ENCODE measurements at regions not wholly inside any gene's neighbourhood (a gene's known extent, or its start where the extent isn't known, plus 50 kb on each side); places are given as distances from the start of the nearest gene placed in this dataset.

GRCh38 chr14:48490756-48491155 is 815.4 kb upstream of the MDGA2 start:
- TF ChIP-seq, protein P1, sequence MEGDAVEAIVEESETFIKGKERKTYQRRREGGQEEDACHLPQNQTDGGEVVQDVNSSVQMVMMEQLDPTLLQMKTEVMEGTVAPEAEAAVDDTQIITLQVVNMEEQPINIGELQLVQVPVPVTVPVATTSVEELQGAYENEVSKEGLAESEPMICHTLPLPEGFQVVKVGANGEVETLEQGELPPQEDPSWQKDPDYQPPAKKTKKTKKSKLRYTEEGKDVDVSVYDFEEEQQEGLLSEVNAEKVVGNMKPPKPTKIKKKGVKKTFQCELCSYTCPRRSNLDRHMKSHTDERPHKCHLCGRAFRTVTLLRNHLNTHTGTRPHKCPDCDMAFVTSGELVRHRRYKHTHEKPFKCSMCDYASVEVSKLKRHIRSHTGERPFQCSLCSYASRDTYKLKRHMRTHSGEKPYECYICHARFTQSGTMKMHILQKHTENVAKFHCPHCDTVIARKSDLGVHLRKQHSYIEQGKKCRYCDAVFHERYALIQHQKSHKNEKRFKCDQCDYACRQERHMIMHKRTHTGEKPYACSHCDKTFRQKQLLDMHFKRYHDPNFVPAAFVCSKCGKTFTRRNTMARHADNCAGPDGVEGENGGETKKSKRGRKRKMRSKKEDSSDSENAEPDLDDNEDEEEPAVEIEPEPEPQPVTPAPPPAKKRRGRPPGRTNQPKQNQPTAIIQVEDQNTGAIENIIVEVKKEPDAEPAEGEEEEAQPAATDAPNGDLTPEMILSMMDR (IDR thresholded peaks at IDR 0.05; ENCODE audit: extremely low read depth, missing control alignments): no peak
- DNase-seq (ENCODE audit: low spot score): no peak

DNA sequence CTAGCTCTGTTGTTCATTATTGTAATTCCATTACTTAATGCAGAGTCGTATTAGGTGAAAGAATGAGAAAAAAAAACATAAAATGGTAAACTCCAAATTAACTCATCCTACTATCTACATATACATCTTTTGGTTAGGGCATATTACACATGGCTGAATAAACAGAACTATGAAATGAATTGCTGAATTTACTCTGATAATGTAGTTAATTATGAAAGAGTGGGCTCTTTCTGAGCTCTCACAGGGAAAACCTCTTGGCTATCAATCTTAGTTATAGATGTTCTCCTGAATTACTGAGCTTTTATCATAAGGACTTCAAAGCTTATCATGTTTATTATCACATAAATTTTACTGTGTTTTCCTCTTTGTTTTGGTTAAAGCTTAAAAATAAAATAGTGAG is 798.5 kb upstream of the MDGA2 start:
- TF ChIP-seq, protein P1 (IDR thresholded peaks at IDR 0.05; ENCODE audit: extremely low read depth, missing control alignments): no peak
- DNase-seq (ENCODE audit: low spot score): no peak

DNA sequence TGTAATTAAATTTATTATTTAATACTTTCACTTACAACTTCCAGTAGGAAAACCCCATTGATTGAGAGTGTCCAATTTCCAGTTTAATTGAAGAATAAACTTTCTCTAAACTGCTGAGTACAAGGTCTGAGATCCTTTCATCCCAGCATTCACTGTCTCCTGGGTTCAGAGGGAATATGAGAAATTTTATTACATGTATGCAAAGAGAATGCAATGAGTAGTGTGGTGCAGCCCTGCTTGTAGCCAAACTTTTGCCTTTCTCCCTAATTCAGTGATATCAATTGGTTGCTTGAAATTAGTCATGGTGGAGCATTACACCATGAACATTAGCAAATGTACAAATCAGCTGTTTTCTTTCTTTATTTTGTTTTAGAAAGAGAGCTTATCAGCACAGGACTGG is 780.6 kb upstream of the MDGA2 start:
- TF ChIP-seq, protein P1 (IDR thresholded peaks at IDR 0.05; ENCODE audit: extremely low read depth, missing control alignments): no peak
- no peak for DNase-seq (ENCODE audit: low spot score)

DNA sequence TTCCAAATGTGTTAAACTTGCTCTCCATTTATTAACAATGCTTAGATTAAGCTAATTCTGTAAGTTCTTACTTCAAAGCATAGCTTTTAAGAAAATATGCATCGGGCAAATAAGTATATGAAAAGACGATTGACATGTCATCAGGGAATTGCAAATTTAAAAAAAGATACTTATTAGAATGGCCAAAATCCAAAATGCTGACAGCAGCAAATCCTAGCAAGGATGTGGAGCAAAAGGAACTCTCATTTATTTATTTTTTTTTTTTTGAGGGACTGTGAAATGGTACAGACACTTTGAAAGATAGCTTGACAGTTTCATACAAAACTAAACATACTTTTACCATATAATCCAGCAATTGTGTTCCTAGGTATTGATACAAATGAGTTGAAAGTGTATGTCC is 779.5 kb upstream of the MDGA2 start:
- no peak for DNase-seq (ENCODE audit: low spot score)
- TF ChIP-seq, protein P1 (IDR thresholded peaks at IDR 0.05; ENCODE audit: extremely low read depth, missing control alignments): no peak

- DNase-seq (ENCODE audit: low spot score): no peak
- TF ChIP-seq, protein P1 (IDR thresholded peaks at IDR 0.05; ENCODE audit: extremely low read depth, missing control alignments): no peak
Measured at GRCh38 chr14:48452437-48452995, 777.1 kb upstream of the MDGA2 start.

DNA sequence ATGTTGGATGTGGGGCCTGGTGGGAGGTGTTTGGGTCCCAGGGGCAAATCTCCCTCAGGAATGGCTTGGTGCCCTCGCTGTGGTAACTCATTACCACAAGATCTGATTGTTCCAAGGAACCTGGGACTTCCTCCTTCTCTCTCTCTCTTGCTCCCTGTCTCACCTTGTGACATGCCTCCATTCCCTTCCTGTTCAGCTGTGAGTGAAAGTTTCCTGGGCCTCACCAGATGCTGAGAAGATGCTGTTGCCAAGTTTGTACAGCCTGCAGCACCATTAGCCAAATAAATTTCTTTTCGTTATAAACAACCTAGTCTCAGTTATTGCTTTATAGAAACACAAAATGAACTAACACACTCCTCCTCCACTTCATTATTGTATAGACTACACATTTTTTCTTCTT is 759.8 kb upstream of the MDGA2 start:
- DNase-seq (ENCODE audit: low spot score): no peak
- TF ChIP-seq, protein P1 (IDR thresholded peaks at IDR 0.05; ENCODE audit: extremely low read depth, missing control alignments): no peak

GRCh38 chr14:48430805-48431204 is 755.4 kb upstream of the MDGA2 start:
- DNase-seq (ENCODE audit: low spot score): no peak
- TF ChIP-seq, protein P1 (IDR thresholded peaks at IDR 0.05; ENCODE audit: extremely low read depth, missing control alignments): no peak

Data from GM20000 (cell line).